C4-2B (cell line): ENCODE measurements at regions not wholly inside any gene's neighbourhood (a gene's known extent, or its start where the extent isn't known, plus 50 kb on each side); places are given as distances from the start of the nearest gene placed in this dataset.

ENCODE experiments used
- CTCF ChIP-seq: fragments of 450-650 bp; conservative IDR thresholded peaks from 2 replicates; pipeline ENCODE4 v1.5.1; 2017; ENCODE audit warnings: mild to moderate bottlenecking
- ZFX ChIP-seq: fragments of 450-650 bp; IDR thresholded peaks from 2 replicates; pipeline ENCODE4 v1.6.1; 2017

- TF ChIP-seq CTCF (no peak), ZFX (no peak)
These were observed 148.1 kb downstream of the LMLN start for GRCh38 chr3:198107840-198108734.
